A673 (cell line): ENCODE measurements at regions not wholly inside any gene's neighbourhood (a gene's known extent, or its start where the extent isn't known, plus 50 kb on each side); places are given as distances from the start of the nearest gene placed in this dataset.

Experiments
- EZH2 ChIP-seq: fragments of 200-600 bp; sonication (generic); IDR thresholded peaks from 2 replicates; pipeline ENCODE4 v1.6.1; 2017; ENCODE audit warnings: borderline replicate concordance, low read depth, mild to moderate bottlenecking, mixed read lengths, antibody characterized with exemption, low read length; ENCODE audit not compliant: poor library complexity, severe bottlenecking
- TF ChIP-seq, protein P1 (sequence below): fragments of 300-800, 200-600 bp; sonication (generic); conservative IDR thresholded peaks from 2 replicates; pipeline ENCODE4 v1.5.1; 2017; ENCODE audit warnings: low read depth, mild to moderate bottlenecking, antibody characterized with exemption, low read length, moderate library complexity, mixed read lengths

DNA sequence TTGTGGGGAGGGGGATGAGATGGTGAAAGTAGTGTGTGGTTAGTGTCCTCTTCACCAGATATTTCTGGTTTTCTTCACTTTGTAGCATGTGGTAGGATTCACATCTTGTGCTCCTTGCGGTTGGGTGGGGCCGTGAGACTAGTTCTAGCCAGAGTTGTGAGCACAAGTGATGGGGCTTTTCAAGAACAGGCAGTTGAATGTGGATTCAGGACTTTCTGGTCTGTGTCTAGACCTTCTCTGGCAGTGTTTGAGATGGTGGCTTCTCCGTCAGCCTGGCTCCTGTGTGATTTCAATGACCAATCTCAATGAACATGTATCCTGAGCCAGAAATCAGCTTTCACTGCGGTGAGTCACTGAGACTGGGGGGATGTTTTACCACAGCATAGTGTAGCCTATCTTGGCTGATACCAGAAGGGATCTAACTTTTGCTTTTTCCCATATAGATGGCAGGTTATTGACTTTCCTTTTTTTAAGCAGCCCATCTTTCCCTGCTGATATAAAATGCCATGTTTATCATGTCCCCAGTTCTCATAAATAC lies 82.6 kb downstream of the RPLP1 start:
- TF ChIP-seq, protein P1, sequence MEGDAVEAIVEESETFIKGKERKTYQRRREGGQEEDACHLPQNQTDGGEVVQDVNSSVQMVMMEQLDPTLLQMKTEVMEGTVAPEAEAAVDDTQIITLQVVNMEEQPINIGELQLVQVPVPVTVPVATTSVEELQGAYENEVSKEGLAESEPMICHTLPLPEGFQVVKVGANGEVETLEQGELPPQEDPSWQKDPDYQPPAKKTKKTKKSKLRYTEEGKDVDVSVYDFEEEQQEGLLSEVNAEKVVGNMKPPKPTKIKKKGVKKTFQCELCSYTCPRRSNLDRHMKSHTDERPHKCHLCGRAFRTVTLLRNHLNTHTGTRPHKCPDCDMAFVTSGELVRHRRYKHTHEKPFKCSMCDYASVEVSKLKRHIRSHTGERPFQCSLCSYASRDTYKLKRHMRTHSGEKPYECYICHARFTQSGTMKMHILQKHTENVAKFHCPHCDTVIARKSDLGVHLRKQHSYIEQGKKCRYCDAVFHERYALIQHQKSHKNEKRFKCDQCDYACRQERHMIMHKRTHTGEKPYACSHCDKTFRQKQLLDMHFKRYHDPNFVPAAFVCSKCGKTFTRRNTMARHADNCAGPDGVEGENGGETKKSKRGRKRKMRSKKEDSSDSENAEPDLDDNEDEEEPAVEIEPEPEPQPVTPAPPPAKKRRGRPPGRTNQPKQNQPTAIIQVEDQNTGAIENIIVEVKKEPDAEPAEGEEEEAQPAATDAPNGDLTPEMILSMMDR: no peak
- TF ChIP-seq EZH2: no peak
